ENCODE measurements at regions not wholly inside any gene's neighbourhood (a gene's known extent, or its start where the extent isn't known, plus 50 kb on each side); places are given as distances from the start of the nearest gene placed in this dataset.
"Not testable (repeated sequence)": the region's sequence is repeated elsewhere in the genome, so short reads cannot be mapped to it uniquely, and the experiment has no call there.

- TF ChIP-seq POLR2A, CTCF, POLR2AphosphoS5 (IDR thresholded peaks at IDR 0.05): not testable (repeated sequence)
Measured at GRCh38 chr4:3632794-3633193, 100.6 kb upstream of the LRPAP1 start.

All from gastroesophageal sphincter (tissue), 3 donors.